MV-4-11 (cell line): ENCODE measurements at regions not wholly inside any gene's neighbourhood (a gene's known extent, or its start where the extent isn't known, plus 50 kb on each side); places are given as distances from the start of the nearest gene placed in this dataset.

Source experiments
- DNase-seq: peaks from one replicate; lab custom pipeline; 2025; lab: John Stamatoyannopoulos, UW

DNA sequence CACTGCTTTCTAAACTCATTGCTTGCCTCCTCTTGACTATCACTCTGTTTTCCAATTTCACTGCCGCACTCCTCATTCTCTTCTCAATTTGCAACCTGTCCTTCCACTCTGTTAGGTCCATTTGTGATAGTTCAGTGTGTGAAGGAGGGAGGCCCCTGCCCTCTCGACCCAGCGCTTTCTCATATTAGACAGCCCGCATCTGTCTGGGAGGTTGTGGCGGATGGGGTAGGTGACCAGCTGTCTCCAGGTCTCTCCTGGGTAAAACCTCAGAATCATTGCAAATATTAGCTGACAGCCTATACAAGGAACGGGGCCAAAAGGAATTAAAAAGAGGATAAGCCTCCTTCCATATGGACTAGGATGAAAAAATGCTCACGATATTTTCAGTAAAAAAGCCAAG, 358.3 kb downstream of the SHQ1 start:
- no peak for DNase-seq

DNA sequence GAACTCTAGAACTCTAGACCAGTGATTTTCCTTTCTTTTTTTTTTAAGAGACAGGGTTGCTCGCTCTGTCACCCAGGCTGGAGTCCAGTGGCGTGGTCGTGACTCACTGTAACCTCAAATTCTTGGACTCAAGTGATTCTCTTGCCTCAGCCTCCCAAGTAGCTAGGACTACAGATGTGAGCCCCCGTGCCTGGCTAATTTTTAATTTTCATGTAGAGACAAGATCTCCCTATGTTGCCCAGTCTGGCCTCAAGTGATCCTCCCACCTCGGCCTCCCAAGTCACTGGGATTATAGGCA, 359.6 kb downstream of the SHQ1 start:
- peak; percentile 20 for DNase-seq

DNA sequence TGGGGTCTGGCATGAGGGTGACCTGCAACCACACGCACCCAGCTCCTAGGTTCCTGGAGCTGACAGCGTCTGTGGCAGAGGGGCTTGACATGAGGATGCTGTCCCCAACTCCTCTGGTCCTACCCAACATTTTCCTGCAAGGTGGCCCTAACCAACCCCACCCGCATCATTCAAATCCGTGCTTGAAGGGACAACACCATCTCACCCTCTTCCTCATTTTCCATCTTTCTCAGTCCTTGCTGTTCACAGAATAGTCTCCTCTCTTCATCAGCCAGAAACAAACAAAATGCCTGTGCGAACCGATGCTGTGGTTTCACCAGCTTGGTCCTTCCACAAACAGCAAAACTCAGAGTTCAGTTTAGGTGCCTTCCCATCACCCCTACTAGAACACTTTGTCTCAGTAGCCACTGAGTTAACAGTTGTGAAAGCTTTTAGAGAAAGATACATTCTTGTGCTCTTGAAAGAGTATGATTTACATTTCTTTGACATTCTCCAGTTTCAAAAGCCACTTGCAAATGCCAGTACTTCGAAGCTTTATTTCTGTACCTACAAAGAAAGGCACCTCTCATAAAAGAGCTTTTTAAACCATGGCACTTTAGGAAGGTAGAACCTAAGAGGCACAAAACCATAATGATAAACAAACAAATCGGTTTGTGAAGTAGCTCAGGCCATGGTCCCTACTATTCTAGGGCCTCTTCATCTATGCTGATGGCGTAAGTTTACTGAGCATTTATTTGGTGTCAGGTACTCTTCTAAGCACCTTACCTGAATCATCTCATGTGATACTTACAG, 360.1 kb downstream of the SHQ1 start:
- no peak for DNase-seq

DNA sequence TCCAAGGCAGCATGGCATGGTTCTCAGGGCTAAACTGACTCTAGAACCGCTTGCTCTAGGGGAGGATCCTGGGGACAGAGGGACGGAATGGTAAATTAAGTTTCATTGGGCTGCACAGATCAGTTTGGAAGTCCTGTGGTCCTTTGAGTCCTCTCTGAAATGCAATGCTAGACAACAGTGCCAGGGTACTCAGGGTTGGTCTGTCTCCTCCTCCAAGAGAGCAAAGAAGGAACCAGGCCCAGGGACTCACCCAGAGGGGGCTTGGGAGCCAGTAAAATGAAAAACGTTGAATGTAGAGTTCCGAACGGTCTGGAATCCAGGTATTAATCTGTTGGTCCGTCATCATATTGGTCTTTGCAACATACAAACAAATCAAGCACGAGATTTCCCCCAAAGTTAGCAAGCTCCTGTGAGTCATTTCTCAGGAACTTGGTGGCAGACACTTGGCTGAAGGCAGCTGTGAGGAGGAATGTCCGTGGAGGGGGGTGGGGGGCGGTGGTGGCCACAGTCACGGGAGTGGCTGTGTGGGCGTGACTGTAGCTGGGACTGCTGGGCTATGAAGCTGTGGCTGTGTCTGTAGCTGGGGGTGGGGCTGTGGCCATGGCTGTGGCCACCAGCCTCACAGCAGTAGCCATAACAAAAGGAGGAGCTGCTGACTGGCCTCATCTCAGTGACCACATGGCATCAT, 361.0 kb downstream of the SHQ1 start:
- peak; percentile 81 for DNase-seq

DNA sequence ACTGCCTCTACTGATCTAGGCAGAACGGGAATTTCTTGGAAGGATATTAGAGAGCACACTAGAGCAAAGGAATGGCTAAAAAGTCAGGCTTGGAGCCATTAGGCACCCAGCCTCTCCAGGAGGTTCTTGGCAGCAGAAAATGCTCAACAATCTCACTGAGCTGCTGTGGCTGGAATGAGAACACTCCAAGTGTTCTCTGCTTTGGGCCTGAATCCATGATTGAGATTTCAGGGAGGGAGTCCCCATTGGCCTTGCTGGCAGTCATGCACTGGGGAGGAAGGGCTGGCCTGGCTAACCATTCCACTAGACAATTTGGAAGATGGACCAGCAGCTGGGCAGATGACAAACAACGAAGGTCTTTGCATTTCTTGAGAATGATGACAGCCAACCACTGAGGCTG, 362.6 kb downstream of the SHQ1 start:
- DNase-seq: no peak

DNA sequence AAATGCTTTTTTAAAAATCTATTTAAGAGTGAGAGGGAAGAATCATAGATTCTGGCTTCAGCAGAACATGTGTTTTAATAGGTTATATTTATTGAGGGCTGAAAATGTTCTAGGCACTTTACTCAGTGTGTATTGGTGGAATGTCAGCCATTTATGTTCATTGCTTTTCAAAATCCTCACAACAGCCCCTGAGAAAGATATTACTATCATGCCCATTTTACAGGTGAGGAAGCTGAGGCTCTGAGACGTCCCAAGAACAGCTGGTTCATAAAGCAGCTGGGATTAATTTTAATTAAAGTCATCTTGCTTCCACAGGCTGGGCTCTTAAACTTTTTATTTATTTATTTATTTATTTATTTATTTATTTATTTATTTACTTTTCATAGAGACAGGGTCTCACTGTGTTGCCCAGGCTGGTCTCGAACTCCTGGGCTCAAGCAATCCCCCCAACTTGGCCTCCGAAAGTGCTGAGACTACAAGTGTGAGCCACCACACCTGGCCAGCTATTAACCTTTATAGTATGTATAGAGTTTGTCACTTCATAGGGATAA, 364.6 kb downstream of the SHQ1 start:
- no peak for DNase-seq

DNA sequence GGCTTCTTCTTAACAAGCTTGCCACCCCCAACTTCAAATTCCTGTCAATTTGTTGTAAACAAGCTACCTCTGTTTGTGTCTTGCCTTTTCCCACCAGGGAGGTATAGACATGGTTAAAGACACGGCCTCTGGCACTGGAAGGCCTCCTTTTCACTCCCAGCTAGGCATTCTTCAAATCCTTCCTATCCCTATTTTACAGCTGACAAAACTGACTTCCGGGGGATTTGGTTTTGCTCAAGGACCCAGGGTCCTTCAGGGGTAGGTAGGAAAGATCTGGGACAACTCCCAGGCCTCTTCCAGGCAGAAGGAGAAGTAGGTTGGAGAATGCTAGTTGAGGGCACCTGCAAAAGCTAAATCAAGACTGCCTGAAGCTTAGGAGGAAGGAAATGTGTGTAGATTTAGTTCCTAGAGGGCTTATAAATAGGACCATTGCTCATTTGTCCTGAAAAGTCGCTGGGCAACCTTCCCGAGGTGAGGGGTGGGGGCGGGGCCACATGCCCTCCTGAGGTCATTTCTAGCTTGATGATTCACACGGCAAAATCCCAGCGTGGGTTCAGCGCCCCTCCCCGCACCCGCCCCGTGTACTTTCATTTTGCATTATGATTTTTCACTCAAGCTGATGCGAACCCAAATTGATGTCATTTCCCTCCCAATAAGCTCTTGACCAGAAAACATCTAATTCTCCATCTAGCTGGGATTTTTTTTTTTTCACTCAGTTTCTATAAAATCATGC, 365.5 kb downstream of the SHQ1 start:
- peak; percentile 27 for DNase-seq

DNA sequence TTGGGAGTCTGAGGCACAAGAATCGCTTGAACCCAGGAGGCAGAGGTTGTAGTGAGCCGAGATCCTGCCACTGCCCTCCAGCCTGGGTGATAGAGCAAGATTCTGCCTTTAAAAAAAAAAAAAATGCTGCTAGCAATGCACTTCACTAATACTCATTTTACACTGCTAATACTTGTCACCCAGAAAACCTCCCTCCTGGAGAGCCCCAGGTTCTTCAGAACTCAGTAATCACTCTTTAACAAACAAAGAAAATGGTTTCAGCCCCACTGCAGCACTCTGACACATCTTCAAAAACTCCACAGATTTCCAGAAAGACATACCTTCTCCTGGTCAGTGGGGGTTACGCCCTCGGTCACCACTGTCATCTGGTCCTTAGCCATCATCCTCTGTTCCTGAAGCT, 366.7 kb downstream of the SHQ1 start:
- DNase-seq: no peak

DNA sequence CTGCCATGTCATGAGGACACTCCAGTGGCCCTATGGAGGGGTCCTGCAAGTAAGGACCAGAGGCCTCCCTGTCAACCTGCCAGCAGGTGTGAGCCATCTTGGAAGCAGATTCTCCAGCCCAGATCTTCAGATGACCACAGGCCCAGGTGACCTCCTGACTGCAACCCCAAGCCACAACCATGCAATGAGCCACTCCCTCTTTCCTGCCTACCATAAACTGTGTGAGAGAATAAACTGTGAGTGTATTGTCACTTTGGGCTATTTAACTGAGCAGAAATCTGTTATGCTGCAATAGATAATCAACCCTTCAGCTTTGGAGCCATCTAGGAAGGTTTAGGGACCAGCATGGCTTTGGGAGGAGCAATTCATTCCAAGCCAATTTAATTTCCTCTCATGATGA, 367.9 kb downstream of the SHQ1 start:
- DNase-seq: no peak

DNA sequence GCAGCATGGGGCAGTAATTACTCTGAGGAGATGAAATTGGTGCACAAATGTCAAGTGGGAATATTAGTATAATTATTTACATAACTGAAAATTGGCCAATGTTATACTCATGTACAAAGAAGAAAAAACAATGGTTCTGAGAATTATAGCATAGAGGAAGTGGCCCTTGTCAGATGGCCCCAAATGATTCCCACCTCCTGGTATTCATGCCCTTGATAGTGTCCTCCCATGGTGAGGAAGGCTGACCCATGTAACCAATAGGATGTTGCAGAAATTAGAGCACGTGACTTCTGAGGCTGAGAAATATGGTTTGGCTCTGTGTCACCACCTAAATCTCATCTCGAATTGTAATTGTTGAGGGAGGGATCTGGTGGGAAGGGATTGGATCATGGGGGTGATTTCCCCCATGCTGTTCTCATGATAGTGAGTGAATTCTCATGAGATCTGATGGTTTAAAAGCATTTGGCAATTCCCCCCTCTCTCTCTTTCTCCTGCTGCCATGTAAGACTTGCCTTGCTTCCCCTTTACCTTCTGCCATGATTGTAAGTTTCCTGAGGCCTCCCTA, 368.5 kb downstream of the SHQ1 start:
- DNase-seq: no peak

DNA sequence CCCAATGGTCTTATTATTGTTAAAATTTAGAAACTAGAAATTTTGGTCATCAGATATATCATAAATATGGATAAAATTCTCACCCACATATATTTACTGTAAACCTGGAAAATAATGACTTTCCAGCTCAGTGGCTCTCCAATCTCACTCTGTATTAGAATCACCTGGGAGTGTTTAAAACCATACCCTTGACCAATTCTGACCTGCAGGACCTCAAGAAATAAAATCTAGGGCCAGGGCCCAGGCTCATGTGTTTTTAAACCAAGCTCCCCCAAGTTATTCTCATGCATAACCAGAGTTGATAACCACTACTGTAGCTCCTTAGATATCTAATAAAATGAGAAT, 372.1 kb downstream of the SHQ1 start:
- DNase-seq: no peak

DNA sequence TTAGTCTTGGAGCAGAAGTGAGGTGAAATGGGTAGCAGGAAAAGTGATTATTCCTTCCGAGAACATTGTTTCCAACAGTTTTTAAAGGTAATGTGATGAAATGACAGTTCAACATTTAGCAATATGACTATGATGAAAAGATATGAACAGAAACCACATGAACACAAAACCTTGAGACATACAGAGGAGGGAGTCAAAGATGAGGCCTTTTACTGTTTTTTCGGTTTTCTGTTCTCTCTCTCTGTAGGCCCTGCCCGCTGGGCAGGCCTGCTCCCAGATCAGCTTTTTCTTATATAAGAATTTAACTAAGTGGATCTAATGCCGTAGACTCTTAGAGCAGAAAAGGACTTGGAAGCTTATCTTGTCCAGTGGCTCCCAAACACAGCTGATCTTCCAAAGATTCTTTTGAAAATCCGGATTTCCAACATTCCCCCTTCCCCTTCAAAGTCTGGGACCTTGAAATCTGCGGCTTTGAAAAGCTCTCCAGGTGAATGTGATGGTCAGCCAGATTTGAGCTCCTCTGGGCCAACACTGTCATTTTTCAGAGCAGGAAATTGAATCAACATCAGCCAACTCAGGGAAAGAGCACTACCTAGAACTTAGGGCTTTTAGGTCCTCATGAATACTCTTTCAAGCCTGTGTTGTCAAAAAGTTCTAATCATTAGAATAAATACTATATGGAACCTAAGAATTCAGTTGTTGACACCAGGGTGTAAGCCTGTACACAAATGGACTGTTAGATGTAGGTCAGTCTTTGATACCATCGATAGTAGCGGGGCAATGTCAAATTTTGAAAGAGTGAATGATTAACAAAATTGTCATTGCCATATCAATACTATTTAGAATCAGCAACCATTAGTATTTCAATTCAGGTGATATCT, 372.7 kb downstream of the SHQ1 start:
- peak; percentile 75 for DNase-seq

DNA sequence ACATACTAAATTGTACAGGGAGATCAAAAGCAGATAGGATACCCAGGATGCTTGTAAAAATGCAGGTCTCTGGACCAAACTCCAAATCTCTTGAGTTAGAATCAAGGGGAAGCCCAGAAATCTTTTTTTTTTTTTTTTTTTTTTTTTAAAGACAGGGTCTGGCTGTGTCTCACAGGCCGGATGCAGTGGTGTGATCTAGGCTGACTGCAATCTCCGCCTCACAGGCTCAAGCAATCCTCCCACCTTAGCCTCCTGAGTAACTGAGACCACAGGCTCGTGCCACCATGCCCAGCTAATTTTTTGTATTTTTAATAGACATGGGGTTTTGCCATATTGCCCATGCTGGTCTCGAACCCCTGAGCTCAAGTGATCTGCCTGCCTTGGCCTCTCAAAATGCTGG, 373.5 kb downstream of the SHQ1 start:
- no peak for DNase-seq

DNA sequence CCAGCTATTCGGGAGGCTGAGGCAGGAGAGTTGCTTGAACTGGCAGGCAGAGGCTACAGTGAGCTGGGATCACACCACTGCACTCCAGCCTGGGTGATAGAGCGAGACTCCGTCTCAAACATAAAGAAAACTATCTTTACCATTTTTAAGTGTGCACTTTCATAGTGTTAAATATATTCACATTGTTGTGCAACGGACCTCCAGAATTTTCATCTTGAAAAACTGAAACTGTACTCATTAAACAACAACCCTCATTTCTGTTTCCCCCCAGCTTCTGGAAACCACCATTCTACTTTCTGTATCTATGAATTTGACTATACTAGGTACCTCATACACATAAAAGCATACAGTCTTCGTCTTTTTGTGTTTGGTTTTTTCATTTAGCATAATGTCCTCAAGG, 375.1 kb downstream of the SHQ1 start:
- no peak for DNase-seq

DNA sequence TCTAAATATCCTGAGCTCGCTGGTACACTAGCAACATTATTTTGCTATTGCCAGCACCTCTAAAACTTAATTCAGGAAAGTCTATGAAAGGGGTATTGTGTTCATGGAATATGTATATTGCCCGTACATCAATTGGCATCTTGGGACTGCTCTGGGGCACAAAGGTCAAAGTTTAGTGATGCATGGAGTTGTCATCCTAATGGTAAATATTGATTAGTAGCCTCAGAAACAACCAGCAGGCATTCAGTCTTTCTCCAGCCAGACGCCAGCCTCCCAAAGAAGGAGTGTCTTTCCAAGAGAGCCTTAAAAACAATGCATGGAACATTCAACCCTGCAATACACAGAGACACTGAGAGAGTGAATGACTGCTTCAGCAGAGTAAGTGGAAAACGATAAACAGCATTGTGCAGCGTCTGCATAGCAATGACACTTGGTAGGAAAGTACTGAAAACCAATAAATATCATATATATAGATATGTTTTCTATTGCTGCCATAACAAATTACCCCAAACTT, 377.3 kb downstream of the SHQ1 start:
- no peak for DNase-seq

DNA sequence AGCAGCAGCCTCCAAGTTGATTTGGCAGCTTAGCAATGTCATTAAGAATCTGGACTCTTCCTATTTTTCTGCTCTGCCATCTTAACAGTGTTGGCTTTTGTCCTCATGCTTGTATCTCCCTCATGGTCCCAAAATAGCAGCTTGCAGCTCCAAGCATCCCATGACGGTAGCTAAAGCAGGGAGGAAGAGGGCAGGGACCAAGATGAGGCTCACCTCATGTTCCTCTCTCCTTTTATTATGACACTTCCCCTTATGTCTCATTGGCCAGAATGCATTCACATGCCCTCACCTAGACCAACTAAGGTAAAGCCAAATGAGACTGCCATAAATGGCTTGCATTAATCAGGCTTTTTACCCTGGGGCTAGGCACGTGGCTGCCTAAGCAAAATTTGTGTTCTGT, 382.4 kb downstream of the SHQ1 start:
- no peak for DNase-seq

DNA sequence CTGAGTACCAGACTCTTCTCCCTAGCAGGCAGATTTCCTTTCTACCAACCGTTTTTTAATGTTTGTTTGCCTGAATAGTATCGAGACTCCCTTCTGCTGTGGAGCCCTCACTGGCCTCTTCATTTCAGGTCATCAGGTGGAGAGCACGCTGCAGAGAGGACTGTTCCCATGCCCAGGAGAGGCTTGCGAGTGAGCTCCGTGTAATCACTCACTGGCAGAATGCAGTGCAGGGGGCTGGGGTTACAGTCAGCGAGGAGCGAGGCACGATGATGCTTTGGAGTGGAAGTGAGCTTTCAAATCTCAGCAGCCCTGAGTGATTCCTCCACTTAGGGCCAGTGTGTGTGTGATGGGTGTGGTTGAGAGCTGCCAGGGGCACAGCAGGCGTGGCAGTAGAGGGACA, 385.2 kb downstream of the SHQ1 start:
- DNase-seq: no peak

DNA sequence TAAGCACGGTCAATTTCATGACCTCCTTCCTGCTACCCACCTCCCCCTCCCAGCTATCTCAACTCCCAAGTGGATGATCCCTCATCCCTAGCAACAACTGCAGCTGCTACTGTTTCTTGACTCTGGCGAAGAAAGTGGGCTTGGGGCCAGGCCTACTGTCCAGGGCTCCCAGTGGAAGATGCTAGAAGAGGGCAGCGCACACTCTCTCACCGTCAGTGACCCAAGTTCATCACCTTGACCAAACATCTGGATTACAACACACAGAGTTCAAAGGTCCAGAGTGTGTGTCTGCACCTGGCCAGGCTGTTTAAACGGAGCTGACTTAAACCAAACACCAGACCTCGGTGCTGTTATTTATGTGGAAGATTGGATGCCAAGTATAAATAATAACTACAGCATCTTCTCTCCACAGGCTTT, 385.6 kb downstream of the SHQ1 start:
- DNase-seq: no peak

DNA sequence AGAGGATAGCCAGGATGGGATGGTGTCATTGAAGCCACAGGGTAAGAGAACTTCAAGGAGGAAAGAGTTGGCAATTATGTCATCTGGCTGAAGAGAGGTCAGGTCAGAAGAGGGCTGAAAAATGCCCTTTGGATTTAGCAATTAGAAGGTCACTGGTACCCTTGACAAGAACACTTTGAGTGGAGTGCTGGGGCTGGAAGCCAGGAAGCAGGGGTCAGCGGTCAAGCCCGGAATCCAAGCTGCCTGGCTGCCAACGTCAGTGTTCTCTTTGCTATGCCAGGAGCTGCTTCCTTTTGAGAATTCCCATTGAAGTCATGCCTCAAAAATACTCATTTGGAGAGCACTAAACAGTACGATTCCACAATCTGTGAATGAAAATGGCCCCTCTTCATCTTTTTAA, 386.5 kb downstream of the SHQ1 start:
- DNase-seq: no peak

DNA sequence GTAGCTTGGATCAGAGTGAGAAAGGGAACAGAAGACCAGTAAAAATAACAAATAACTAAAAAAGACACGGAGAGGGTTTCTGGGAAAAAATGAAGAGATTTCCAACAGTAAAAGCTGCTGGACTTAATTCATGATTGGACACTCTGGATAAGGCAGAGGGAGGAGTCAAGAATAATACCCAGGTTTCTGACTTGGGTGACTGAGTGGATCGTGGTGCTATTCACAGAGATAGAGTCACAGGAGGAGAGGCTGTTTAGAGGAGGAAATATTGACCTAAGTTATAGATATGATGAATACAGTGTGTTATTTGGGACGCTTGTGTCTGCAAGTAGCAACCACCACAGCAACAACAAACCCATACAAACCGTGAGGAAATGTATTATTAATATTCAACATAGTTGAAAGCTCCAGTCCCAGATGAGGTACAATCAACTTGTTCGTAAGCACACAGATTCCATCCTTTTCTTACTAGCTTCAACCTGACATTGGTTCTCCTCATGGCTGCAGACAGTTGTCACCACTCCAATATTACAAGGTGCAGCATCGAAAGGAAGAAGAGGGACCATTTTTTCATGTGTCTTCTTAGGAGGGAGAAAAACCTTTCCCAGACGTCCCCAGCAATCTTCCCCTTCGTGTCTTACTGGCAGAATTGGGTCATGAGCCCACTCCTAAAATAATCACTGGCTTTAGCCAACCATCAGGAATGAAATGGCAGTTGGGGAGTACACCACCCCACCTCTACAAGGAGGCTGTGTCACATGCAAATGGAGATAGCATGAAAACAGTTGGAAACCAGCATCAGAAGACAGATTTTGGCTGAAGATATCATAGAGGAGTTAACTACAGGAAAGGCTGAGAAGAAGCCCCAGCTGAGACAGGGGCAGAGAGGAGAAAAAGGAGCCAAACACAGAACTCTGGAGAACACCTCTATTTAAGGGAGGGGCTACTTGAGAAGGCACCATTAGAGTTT, 387.8 kb downstream of the SHQ1 start:
- no peak for DNase-seq
